HG03354 (cell line): ENCODE measurements at regions not wholly inside any gene's neighbourhood (a gene's known extent, or its start where the extent isn't known, plus 50 kb on each side); places are given as distances from the start of the nearest gene placed in this dataset.
"Not testable (repeated sequence)": the region's sequence is repeated elsewhere in the genome, so short reads cannot be mapped to it uniquely, and the experiment has no call there.

ENCODE experiments used
- ATAC-seq: cut with Tn5 transposase; IDR thresholded peaks from one replicate; pipeline ENCODE4 v1.9.1; 2021; ENCODE audit warnings: mild to moderate bottlenecking; ENCODE audit not compliant: unreplicated experiment, poor library complexity, severe bottlenecking

DNA sequence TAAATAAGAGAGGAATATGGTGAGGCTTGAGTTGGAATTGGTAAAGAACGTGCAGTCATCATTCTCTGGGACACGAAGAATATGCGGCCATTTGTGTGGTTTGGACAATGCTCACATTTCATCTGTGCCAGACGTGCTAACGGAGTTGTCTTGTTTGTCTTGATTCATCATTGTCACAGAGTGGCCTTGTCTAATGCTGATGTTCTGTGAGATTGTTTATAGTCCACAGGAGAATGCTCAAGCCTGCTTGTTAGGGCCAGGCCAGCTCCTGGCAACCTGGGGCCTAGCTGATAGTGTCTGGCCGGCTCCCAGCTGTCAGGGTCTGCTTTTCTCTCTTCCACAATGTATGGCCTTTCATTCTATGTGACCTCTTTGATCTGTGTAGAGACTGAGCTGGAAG is 384.7 kb downstream of the EDEM1 start:
- no peak for ATAC-seq

DNA sequence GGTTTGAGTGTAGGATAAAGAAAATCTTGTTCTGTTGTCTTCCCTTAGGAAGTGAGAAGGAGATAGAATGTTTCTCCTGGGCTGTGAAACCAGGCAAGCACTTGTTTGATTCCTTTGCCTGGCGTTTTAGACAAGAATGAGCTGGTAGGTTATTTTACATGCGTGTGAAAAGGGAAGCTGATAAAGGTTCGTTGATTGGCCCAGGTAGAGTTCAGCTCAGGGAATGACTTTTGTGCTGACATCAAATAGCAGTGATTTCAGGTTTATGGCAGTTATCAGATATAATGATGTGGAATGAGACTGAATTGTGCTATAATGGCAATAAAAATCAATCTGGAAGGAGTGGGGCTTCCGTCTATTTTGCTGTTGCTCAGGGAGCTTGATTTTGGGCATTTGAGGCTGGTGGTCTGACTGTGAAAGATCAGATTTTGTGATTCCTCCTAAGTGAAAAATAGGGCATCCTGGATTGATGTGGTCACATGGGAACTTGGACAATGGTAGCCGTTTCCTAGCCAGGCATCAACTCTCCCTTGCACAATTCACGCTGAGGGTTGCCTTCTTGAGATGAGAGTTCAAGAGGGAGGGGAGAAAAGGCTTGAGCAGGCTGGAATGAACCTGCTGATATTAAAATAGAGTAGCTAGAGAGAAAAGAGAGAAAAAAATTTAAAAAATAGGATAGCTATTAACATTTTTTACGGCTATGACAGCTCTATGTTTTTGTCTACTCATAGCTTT is 388.9 kb downstream of the EDEM1 start:
- no peak for ATAC-seq

DNA sequence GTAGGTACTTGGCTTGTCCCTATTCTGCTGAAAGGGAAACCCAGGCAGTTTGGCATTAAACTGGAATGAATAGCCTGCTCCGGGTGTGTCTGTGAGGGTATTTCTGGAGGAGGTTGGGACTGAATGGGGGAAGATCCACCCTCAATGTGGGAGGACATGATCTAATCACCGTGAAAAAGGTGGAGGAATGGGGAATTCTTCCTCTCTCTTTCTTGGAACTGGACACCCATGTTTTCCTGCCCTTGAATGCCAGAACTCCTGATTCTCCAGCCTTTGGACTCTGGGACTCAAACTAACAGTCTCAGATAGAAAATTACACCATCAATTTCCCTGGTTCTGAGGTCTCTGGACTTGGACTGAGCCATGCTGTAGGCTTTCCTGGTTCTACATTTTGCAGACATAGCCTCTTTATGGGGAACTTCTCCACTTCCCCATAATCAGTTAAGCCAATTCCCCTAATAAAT is 391.7 kb downstream of the EDEM1 start:
- ATAC-seq = no peak

DNA sequence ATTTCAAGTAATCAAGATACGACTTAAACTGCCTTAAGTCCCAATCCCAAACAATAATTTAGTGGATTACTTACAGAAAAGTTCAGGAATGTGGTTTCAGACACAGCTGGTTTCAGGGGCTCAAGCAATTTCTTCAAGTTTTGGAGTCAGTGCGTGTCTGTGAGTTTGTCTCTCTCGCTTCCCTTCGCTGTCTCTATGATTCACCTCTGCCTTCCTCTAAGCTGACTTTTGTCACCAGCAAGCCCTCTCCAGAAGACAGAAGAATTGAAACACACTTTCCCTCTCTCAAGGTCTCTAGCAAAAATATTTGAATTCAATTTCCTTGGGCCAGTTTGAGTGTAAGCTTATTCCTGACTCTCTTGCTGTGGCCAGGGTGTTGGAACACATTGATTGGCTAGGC is 392.4 kb downstream of the EDEM1 start:
- ATAC-seq = no peak

DNA sequence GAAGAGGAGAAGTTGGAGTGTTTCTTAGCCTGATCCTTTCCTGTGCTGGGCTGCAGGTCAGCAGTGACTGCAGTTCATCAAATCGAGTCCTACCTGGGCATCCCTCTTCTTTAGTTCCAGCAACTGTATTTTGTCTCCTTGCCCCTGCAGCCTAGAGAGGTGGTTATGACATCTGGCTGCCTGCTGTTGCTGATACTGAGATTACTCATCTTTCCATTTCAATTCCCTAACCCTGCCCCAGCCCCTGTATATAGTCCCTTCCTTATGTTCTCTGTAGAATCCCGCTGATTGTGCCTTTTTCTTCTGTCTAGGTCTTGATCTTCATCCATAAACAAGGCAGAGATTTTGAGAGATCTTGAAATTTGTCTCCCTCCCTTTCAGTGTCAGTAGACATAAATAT is 393.3 kb downstream of the EDEM1 start:
- no peak for ATAC-seq

DNA sequence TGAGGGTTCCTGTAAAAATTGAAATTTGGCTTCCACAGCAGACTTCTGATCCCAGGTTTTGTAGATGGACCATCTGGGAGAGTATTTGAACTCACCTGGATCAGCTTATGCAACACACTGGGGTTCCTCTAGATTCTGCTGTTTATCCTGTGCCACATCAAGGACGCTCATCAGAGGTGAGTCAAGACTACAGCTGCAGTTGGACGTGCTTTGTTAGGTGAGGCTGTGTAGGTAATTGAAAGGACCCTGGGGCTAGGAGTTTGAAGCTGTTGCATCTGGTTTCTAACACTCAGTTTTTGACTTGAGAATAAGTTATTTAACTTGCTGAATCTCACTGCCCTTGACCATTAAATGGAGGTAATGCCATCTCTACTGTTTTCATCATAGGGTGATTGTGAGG is 394.2 kb downstream of the EDEM1 start:
- no peak for ATAC-seq

DNA sequence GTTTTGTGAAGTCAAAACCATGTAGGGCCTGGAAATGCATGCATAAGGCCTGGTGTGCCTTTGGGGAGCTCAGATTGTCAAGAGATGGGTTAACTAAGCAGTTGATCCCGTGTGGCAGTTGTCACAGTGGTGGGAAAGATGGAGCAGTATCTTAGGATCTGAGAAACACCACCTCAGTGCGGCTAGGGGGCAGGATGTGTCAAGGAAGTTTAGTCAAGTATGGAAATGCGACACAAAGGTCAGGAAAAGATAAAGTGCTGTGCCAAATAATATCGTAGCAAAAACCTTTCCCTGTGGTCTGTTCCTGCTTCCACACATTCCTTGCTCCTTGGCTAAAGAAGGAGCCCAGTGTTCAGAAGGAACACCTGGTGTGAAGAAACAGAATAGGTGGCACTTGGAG is 396.4 kb downstream of the EDEM1 start:
- ATAC-seq = no peak

DNA sequence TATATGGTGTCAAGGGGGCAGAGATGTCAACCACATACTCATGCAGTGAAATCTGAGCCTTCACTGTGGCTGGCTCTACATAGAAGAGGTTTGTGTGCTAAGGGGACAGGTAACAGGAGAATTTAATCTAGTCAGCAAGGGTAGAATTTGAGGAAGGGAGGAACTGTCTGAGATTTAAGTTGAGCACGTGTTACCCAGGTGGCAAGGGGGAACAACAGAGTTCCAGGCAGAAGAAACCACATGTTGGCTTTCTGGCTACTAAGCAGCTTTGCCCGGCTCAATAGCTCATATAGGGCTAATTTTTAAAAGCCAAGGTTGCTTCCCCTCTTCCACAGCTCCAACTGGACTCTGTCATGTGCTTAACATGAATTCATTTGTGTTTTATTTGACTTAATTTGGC is 397.6 kb downstream of the EDEM1 start:
- ATAC-seq = no peak

DNA sequence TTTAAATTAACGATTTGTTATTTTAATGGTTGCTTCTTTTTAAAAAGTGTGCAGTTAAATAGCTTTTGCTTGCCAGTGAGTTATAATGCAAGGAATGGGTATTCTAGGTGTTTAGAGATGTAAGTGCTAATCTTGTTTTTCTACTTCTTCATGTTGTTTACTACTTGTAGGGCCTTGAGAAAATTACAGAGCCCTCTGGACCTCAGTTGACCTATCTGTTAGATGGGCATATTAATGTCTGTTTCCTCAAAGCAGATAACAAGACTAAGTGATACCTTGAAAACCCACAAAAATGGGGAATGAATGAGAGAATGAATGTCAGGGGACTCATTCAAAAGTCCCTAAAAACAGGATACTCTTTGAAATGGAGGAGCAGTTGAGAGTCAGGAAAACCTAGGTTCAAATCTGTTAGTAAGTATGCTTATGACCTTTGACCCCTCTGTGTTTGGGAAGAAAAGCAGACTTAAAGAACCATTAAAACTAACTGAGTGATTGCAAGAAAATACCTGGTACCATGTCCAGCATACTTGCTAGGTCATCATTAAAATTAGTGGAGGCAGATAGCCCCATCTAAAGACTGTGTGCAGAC is 419.5 kb downstream of the EDEM1 start:
- no peak for ATAC-seq

DNA sequence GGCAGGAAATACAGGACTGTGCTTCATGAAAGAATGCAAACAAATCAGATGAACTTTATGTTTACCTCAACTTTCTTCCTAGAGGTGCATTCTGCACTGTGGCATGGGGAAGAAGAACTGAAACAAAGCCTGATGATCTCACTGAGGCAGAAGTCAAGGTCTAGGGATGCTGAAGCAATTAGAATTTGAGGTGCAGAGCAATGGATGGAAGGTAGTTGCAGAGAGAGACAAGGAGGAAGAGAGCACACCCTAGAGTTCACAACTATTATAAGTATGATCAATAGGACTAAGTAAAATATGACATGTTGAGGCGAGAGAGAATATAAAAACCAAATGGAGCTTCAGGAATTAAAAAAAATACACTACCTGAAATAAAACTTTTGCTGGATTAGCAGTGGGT is 420.1 kb downstream of the EDEM1 start:
- ATAC-seq = no peak

DNA sequence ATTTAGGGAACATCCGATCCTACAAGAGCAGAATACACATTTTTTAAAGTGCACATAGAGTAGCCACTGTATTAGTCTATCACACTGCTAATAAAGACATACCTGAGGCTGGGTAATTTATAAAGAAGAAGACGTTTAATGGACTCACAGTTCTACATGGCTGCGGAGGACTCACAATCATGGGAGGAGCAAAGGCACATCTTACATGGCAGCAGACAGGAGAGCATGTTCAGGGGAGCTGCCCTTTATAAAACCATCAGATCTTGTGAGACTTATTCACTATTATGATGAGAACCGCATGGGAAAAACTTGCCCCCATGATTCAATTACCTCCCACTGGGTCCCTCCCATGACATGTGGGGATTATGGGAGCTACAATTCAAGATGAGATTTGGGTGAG is 421.5 kb downstream of the EDEM1 start:
- ATAC-seq = not testable (repeated sequence)

DNA sequence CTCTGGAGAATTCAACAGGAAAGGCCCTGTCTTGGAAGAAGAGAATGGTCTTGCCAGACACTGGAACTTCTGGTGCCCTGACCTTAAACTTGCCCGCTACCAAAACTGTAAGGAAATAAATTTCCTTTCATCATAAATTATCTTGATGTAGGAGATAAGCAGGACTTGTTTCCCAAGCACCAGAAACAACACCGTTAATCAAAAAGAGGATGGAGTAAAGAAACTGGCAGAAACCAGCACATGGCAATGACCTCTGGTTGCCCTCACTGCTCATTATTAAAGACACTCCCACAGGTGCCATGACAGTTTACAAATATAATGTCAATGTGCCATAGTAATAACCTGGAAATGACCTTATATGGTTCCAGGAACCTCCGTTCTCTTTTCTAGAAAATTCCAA is 426.1 kb downstream of the EDEM1 start:
- no peak for ATAC-seq

DNA sequence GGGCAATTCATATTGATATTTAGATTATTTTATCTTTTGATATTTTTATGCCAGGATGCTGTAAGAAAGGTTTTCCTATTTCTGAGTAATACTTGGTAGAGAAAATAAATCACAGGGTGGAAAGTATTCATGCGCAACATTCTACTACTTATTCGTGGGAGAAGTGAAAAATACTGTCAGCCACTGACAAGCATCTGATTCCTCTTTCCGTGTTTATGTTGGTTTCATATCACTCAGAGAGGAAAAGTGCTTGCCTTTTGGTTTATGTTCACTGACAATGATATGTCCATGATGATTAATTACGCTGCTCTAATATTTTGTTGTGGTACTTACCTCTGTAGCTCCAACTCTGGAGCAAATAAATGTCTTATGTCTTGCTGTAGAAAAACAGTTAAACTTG is 429.4 kb downstream of the EDEM1 start:
- ATAC-seq = no peak

DNA sequence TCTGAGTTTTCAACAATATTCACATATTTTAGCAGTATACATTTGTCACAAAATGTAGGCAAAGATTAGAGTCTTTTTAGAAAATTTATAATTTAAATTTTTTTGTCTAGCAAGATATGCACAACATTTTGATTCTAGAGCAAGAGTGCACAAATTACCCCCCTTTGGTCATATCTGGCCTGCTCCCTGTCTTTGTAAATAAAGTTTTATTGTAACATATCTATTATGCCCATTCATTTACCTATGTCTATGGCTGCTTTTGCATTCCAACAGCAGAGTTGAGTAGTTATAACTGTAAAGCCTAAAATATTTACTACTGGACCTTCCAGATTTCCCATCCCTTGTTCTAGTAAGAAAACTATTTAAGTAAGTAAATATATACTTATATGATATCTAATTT is 430.7 kb downstream of the EDEM1 start:
- ATAC-seq = no peak

DNA sequence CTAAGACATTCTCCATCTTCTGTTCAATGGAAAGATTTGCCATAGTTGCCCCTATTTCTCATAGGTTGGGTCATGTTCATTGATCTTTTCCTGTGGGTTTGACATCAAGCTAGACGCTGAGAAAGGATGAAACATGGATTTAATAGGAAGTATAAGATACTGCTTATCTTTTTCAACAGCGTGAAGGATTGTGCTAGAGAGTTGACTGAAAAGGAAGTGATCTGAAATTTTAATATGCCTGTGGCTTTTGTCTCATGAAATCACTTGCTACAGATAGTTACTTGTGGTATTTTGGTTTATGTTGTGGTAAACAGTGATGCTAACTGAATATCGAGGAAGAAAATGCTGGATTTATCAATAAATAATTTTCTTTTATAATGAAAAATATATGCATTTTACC is 442.9 kb downstream of the EDEM1 start:
- ATAC-seq = no peak

DNA sequence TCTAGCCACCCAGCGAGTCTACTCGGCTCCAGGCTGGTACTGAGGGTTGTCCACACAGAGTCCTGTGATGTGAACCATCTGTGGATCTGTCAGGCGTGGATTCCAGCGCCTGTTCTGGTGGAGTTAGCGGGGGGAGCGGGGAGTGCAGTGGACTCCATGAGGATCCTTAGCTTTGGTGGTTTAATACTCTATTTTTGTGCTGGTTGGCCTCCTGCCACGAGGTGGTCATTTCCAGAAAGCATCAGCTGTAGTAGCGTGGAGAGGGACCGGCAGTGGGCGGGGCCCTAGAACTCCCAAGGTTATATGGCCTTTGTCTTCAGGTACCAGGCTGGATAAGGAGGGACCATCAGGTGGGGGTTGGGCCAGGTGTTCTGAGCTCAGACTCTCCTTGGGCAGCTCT is 446.5 kb downstream of the EDEM1 start:
- ATAC-seq = no peak

DNA sequence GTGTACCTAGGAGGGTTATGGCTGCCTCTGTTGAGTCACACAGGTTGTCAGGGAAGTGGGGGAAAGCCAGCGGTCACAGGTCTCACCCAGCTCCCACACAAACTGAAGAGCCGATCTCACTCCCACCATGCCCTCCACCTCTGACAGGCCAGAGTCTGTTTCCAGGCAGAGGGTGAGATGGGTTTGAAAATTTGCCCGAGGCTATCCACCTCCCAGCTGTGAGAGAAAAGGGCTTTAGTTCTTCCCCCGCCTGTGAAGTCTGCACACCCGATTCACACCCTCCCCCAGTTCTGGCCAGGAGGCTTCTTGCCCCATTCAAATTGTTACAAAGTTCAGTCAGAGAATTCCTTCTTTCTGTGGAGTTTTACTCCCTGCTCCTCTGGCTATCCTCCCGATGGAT is 446.9 kb downstream of the EDEM1 start:
- ATAC-seq = no peak

DNA sequence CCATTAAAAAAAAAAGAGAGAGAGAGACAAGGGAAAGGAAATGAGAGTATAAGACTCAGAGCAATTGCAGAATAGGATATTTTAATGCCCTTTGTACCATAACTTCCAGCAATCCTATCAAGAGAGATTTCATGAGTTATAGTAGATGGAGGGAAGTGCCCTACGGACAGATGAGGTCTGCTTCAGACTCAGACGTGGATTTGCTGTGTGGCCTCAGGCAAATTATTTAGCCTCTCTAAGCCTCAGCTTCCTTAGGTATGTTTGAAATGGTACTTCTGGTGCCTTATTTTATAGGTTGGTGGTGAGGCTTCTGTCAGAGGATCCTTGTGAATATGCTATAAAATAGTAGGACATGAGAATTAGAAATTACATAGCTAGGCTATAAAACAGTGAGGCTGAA is 448.2 kb downstream of the EDEM1 start:
- ATAC-seq = no peak

DNA sequence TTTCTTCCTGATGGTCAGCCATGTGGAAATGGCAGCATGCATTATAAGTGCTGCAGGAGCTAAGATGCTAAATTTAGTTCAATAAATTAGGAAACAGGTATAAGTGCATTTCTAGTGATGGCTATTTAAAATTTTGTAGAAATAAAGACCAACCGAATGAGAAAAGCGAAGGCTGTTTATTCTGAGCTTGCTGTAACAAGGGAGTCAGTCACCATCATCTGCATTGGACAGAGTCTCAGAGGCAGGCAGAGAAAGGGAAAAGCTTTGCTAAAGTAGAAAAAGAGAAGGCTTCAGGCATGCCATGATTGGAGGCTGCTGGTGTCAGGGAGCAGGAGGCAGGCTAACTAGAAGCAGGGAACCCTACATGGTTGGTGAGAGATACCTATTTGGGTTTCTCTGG is 451.0 kb downstream of the EDEM1 start:
- ATAC-seq = no peak

DNA sequence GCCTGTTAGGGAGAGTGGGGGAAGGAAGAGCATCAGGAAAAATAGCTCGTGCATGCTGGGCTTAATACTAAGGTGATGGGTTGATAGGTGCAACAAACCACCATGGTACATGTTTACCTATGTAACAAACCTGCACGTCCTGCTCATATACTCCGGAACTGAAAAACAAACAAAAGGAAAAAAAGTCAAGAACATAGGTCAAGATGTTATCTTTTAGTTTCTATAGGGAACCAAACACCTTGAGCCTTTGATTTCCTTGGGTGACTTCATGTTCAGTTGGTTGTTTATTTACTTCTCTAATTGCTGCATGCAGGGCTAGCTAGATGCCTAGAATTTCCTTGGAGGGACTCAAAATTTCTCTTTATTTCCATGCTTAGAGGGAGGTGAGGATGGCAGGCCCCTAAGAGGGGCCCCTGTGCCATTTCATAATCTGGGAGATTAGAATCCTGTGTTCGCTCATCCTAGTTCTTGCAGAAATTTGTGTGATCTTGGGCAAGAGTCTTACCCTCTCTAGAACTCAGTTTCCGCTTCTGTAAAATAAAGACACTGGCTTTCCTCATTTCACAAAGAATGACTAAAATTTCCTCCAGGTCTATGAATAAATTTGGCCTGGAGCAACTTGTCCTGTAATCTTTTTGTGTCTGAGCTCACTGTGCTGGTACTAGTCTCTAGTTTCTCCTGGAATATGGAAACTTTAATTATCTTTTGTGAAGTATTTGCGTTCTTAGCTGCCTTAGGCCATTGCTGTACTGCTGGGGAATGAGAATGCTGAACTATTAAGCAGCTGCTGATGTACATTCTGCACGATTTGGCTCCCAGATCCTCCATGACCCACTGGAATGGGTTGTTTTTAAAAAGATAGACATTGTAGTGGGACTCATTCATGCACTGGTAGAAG is 457.5 kb downstream of the EDEM1 start:
- no peak for ATAC-seq
